ENCODE measurements at regions not wholly inside any gene's neighbourhood (a gene's known extent, or its start where the extent isn't known, plus 50 kb on each side); places are given as distances from the start of the nearest gene placed in this dataset.

- Histone ChIP-seq H3K27me3 (ENCODE audit: control insufficient read depth in 1 of 2, insufficient read depth in 2 of 2, low read length in 2 of 2) (peaks cover 0 to 68% of the 10 kb centered on the region in 2 experiments; a peak in 4 of 5 replicates), H4K20me1 (ENCODE audit: insufficient read depth, low read length) (peaks cover 2% of the 10 kb centered on the region; the same call in 1 of the 2 replicates), H3K9me3 (ENCODE audit: low read length) (no peaks in the 10 kb centered on the region), H3K4me2 (ENCODE audit: low read depth, low read length) (no peak overlapping the region), H3K79me2 (ENCODE audit: insufficient read depth, low read length) (no peaks in the 10 kb centered on the region), H3K36me3 (replicated peaks in 1 of 2; ENCODE audit: control insufficient read depth in 1 of 2, insufficient read depth in 2 of 2, low read length in 2 of 2) (no peaks in the 10 kb centered on the region), H3K27ac (ENCODE audit: extremely low read length, insufficient read depth, low read length) (no peak overlapping the region), H3K9ac (ENCODE audit: insufficient read depth, low read depth, low read length) (no peak overlapping the region), H3K4me1 (ENCODE audit: insufficient read depth, low read length) (0 out of 2 replicates have a peak, but pooled peaks cover 7% of the 10 kb centered on the region), H2AFZ (ENCODE audit: low read length) (no peak overlapping the region), H3K4me3 (replicated peaks in 1 of 3; ENCODE audit: insufficient read depth in 1 of 3, low read depth in 2 of 3, low read length in 3 of 3) (no peak overlapping the region)
- BruUV-seq (replicated peaks), result no TSS peak
- ATAC-seq (no peak), DNase-seq (ENCODE audit: low spot score) (no peak), FAIRE-seq (no peak)
- in situ Hi-C loops (cut with HindIII; ENCODE audit: extremely low pct_ligation_motif_present, low pct_unique_long_range_greater_than_20kb) (no loop called here), intact Hi-C loops (cut with micrococcal nuclease; ENCODE audit: unreplicated experiment) (no loop called here)
- ChIA-PET POLR2A (no interaction called here), CTCF (ENCODE audit: low intra/inter-chr PET ratio, low total read pairs) (no interaction called here)
- 84% methylated on average over 5 of the region's 5 CpGs for WGBS (ENCODE audit: low lambda C conversion rate)
- TF ChIP-seq SMAD3 (CRISPR knock-in tag; IDR thresholded peaks at IDR 0.05), result no peak
- TF ChIP-seq HDAC6 (IDR thresholded peaks at IDR 0.05; ENCODE audit: low read depth, low read length), result no peak
- no peak for TF ChIP-seq NFIB (CRISPR knock-in tag; IDR thresholded peaks at IDR 0.05; ENCODE audit: borderline replicate concordance)
- no peak for TF ChIP-seq ZNF367 (CRISPR knock-in tag; IDR thresholded peaks at IDR 0.05; ENCODE audit: borderline replicate concordance)
- TF ChIP-seq KIAA2018 (CRISPR knock-in tag; IDR thresholded peaks at IDR 0.05; ENCODE audit: borderline replicate concordance), result no peak
- TF ChIP-seq CTCF (CRISPR knock-in tag; IDR thresholded peaks at IDR 0.05), result no peak
- no peak for TF ChIP-seq PBX3 (CRISPR knock-in tag; IDR thresholded peaks at IDR 0.05; ENCODE audit: borderline replicate concordance)
- TF ChIP-seq REXO4 (CRISPR knock-in tag; IDR thresholded peaks at IDR 0.05; ENCODE audit: borderline replicate concordance), result no peak
- TF ChIP-seq GFI1 (CRISPR knock-in tag; IDR thresholded peaks at IDR 0.05; ENCODE audit: borderline replicate concordance), result no peak
- no peak for TF ChIP-seq SNRNP70 (IDR thresholded peaks at IDR 0.05; ENCODE audit: low read depth, low read length)
- TF ChIP-seq ZNF432 (CRISPR knock-in tag; IDR thresholded peaks at IDR 0.05; ENCODE audit: borderline replicate concordance), result no peak
- TF ChIP-seq CENPBD1 (CRISPR knock-in tag; IDR thresholded peaks at IDR 0.05; ENCODE audit: borderline replicate concordance, low read depth), result no peak
Measured at GRCh38 chr1:226473325-226473724, 65.4 kb upstream of the PARP1 start.
